ENCODE measurements at regions not wholly inside any gene's neighbourhood (a gene's known extent, or its start where the extent isn't known, plus 50 kb on each side); places are given as distances from the start of the nearest gene placed in this dataset.

DNA sequence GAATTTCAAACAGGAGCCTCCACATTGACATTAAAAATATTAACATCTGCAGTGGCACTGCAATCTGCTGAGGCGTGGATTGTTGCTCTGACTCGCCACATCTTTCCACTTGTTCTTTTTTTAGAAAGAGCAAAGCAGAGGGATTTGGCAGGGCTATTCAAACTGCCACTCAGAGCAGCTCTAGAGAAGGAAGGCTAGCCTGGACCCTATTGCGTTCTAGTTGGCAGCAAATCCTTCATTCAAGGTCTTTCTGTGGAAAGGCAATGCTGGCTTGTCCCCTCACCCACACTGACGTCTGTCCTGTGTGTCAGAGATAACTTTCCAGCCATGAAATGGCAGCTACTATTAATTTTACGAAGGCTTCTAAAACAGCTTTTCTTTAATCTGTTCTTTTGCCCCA lies 483.2 kb upstream of the SGO1 start:
- peaks cover 6% of the 10 kb centered on the region for H3K9me3 Mint-ChIP-seq (ENCODE audit: unreplicated experiment)
- H3K27ac Mint-ChIP-seq (ENCODE audit: unreplicated experiment), result no peak overlapping the region
- no peaks in the 10 kb centered on the region for H3K27me3 Mint-ChIP-seq (ENCODE audit: unreplicated experiment)
- no peaks in the 10 kb centered on the region for H3K36me3 Mint-ChIP-seq (ENCODE audit: unreplicated experiment)
- no peak for DNase-seq (ENCODE audit: extremely low spot score, unreplicated experiment)
- H3K4me3 Mint-ChIP-seq (ENCODE audit: unreplicated experiment), result no peak overlapping the region
- no peaks in the 10 kb centered on the region for H3K4me1 Mint-ChIP-seq (ENCODE audit: unreplicated experiment)
- TF ChIP-seq, protein P1, sequence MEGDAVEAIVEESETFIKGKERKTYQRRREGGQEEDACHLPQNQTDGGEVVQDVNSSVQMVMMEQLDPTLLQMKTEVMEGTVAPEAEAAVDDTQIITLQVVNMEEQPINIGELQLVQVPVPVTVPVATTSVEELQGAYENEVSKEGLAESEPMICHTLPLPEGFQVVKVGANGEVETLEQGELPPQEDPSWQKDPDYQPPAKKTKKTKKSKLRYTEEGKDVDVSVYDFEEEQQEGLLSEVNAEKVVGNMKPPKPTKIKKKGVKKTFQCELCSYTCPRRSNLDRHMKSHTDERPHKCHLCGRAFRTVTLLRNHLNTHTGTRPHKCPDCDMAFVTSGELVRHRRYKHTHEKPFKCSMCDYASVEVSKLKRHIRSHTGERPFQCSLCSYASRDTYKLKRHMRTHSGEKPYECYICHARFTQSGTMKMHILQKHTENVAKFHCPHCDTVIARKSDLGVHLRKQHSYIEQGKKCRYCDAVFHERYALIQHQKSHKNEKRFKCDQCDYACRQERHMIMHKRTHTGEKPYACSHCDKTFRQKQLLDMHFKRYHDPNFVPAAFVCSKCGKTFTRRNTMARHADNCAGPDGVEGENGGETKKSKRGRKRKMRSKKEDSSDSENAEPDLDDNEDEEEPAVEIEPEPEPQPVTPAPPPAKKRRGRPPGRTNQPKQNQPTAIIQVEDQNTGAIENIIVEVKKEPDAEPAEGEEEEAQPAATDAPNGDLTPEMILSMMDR (IDR thresholded peaks at IDR 0.05), result no peak

DNA sequence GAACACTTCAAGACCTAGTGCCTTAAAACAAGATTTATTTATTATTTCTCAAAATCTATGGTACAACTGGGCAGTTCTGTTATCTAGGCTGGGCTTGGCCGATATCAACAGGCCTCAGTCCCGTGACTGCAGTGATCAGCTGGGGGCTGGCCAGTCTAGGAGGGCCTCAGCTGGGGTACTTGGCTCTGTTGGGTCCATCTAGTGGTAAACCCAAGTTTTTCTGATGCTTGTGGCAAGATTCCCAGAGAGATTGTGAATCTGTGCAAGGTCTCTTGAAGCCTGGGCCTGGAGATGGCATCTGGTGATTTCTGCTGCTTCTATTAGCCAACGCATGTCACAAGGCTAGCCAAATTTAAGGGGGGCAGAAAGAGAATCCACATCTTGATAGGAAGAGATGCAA lies 482.4 kb upstream of the SGO1 start:
- TF ChIP-seq, protein P1 (IDR thresholded peaks at IDR 0.05), result peak; percentile 12
- Mint-ChIP-seq H3K4me1 (ENCODE audit: unreplicated experiment) (no peaks in the 10 kb centered on the region), H3K9me3 (ENCODE audit: unreplicated experiment) (no peaks in the 10 kb centered on the region), H3K36me3 (ENCODE audit: unreplicated experiment) (no peaks in the 10 kb centered on the region), H3K4me3 (ENCODE audit: unreplicated experiment) (no peak overlapping the region), H3K27ac (ENCODE audit: unreplicated experiment) (no peak overlapping the region), H3K27me3 (ENCODE audit: unreplicated experiment) (no peaks in the 10 kb centered on the region)
- no peak for DNase-seq (ENCODE audit: extremely low spot score, unreplicated experiment)

DNA sequence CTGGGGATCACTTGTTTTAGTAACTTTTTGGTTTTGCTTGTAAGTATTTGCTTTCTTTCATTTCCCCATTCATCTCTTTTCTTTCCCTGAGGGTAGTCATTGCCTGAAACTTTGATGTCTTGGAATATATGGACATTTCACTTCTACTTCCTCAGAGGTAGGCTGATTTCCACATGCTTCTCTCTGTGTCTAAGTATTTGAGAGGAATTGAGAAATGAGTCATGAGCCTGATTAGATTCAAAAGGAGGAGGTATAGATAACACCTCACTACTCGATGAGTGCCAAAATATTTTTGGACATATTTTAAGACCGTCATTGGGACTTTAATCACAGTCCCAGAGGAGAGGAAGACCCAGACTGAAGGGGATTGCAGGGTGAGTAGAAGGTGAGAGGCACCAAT lies 480.1 kb upstream of the SGO1 start:
- TF ChIP-seq, protein P1 (IDR thresholded peaks at IDR 0.05), result no peak
- no peak for DNase-seq (ENCODE audit: extremely low spot score, unreplicated experiment)
- no peaks in the 10 kb centered on the region for H3K36me3 Mint-ChIP-seq (ENCODE audit: unreplicated experiment)

DNA sequence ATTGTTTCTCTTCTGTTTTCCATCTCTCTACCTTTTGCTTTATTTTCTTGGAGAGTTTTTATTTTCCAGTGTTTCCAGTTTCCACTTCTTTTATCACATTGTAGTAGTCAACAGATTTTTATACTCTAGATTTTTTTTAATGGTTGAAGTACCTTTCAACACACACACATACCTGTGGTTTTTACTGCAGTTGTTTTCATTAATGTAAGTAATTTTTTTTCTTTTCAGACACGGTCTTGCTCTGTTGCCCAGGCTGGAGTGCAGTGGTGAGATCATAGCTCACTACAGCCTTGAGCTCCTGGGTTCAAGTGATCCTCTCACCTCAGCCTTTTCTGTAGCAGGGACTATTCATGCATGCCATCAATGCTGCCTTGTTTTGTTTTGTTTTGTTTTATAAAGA lies 472.5 kb upstream of the SGO1 start:
- H3K27me3 Mint-ChIP-seq (ENCODE audit: unreplicated experiment), result no peaks in the 10 kb centered on the region
- H3K4me3 Mint-ChIP-seq (ENCODE audit: unreplicated experiment), result no peak overlapping the region
- TF ChIP-seq, protein P1 (IDR thresholded peaks at IDR 0.05), result no peak
- H3K9me3 Mint-ChIP-seq (ENCODE audit: unreplicated experiment), result peaks cover 13% of the 10 kb centered on the region
- no peak overlapping the region for H3K27ac Mint-ChIP-seq (ENCODE audit: unreplicated experiment)
- H3K36me3 Mint-ChIP-seq (ENCODE audit: unreplicated experiment), result no peaks in the 10 kb centered on the region
- H3K4me1 Mint-ChIP-seq (ENCODE audit: unreplicated experiment), result no peaks in the 10 kb centered on the region
- no peak for DNase-seq (ENCODE audit: extremely low spot score, unreplicated experiment)

More for the DNA sequence above, 480.1 kb upstream of the SGO1 start:
- H3K27me3 Mint-ChIP-seq (ENCODE audit: unreplicated experiment), result no peaks in the 10 kb centered on the region
- H3K9me3 Mint-ChIP-seq (ENCODE audit: unreplicated experiment), result no peaks in the 10 kb centered on the region
- no peak overlapping the region for H3K4me3 Mint-ChIP-seq (ENCODE audit: unreplicated experiment)
- H3K4me1 Mint-ChIP-seq (ENCODE audit: unreplicated experiment), result no peaks in the 10 kb centered on the region
- H3K27ac Mint-ChIP-seq (ENCODE audit: unreplicated experiment), result no peak overlapping the region

DNA sequence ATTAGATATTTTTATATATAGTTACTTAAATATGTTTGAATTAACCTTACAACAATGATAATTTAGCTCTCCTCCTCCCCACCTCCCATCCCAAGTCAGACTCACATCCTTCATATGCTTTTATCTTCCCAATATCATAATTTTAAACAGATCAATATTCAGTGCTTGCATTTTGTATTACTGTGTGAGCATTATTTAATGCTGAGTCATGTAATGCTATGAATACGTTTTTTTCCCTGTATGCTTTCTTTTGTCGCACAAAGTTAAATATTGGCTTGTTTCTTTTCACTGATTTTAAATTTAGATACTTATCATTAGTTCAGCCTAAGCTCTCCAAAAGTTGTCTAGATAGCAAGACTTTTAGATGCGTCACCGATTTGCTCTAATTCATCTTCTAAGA lies 471.6 kb upstream of the SGO1 start:
- no peak for DNase-seq (ENCODE audit: extremely low spot score, unreplicated experiment)
- Mint-ChIP-seq H3K27ac (ENCODE audit: unreplicated experiment) (no peak overlapping the region), H3K27me3 (ENCODE audit: unreplicated experiment) (no peaks in the 10 kb centered on the region), H3K4me3 (ENCODE audit: unreplicated experiment) (no peak overlapping the region), H3K9me3 (ENCODE audit: unreplicated experiment) (peaks cover 13% of the 10 kb centered on the region), H3K36me3 (ENCODE audit: unreplicated experiment) (no peaks in the 10 kb centered on the region), H3K4me1 (ENCODE audit: unreplicated experiment) (no peaks in the 10 kb centered on the region)
- TF ChIP-seq, protein P1 (IDR thresholded peaks at IDR 0.05), result no peak

Measured in osteocyte (in vitro differentiated cells).